T47D (cell line): ENCODE measurements at regions not wholly inside any gene's neighbourhood (a gene's known extent, or its start where the extent isn't known, plus 50 kb on each side); places are given as distances from the start of the nearest gene placed in this dataset.
A peak's percentile ranks its signal among the peaks of the same experiment; 100 is the strongest.
"Not testable (repeated sequence)": the region's sequence is repeated elsewhere in the genome, so short reads cannot be mapped to it uniquely, and the experiment has no call there.

Experiments
- DNase-seq, 2 experiments: peaks; one replicate each; pipeline versions ENCODE4 v3.0.0 to v3.0.0-alpha.2; 2011 to 2012; ENCODE audit warnings: low read depth in 1 of 2, low spot score in 1 of 2
- JUND ChIP-seq: IDR thresholded peaks from 2 replicates; pipeline ENCODE4 v1.6.1; 2012; ENCODE audit warnings: low read depth
- in situ Hi-C: cut with HindIII; loops from 2 replicates; pipeline ENCODE4 v1.10.0; 2016; ENCODE audit warnings: low sequenced_read_pairs, low pct_unique_long_range_greater_than_20kb

DNA sequence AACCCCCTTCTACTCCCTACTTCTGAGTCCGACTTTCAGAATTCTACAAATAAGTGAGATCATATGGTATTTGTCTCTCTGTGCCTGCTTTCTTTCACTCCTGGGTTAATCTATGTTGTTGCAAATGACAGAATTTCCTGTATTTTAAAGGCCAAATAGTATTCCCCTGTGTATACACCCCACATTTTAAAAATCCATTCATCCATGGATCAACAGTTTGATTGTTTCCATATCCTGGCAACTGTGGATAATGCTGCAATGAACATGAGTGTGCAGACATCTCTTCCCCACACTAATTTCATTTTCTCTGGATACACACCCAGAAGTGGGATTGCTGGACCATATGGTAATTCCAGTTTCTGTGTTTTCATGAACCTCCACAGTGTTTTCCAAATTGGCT, 225.8 kb upstream of the TCERG1L start:
- no peak for TF ChIP-seq JUND
- DNase-seq = no peak
- in situ Hi-C loops = no loop called here

DNA sequence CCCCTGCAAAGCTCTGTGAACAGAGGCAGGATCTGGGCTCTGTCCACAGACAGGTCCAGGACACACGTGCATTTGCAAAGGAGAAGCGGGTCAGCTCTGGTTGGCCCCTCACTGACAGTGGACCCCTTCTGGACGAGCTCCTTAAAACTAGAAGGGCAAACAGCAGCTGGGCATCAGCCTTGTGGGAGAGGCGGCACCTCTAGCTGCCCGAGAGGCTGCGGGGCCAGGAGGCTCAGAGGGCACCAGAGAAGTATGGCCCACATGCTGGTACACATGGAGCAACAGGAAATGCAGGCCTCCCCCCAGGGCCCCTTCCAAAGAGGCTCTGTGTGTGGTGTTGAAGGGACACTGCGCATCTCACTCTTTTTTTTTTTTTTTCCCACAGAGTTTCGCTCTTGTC, 233.0 kb upstream of the TCERG1L start:
- DNase-seq = no peak
- no peak for TF ChIP-seq JUND
- in situ Hi-C loops = no loop called here

DNA sequence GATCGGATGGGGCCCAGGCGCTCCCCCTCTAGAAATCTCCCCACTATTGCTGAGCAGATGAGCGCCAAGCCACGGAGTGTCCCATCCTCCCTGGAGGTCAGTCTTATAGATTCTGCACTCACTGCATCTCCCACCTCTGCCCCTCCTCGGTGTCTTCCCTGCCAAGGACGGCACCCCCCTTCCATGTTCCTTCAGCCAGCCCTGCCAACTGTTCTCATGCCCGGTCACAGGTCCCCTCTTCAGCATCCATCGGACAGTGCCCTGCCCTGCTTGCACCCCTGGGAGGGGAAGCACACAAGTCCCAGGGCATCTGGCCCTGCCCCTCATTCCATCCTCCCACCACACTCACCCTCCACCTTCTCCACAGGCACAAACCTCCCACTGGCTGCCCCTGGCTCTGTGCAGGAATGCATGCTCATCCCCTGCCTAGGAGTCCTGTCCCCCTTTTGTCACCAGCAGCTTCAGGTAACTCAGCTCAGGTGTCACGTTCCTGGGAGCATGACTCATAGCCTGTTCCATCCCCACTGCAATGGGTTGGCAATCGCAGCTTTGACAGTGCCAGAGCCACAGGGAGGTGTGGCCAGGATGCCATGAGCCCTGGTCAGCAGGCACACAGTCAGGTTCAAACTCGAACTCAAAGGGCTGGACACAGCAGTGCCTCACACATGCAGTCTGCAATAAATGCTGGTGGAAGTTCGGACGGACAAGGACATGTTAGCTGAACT, 234.7 kb upstream of the TCERG1L start:
- in situ Hi-C loops = no loop called here

DNA sequence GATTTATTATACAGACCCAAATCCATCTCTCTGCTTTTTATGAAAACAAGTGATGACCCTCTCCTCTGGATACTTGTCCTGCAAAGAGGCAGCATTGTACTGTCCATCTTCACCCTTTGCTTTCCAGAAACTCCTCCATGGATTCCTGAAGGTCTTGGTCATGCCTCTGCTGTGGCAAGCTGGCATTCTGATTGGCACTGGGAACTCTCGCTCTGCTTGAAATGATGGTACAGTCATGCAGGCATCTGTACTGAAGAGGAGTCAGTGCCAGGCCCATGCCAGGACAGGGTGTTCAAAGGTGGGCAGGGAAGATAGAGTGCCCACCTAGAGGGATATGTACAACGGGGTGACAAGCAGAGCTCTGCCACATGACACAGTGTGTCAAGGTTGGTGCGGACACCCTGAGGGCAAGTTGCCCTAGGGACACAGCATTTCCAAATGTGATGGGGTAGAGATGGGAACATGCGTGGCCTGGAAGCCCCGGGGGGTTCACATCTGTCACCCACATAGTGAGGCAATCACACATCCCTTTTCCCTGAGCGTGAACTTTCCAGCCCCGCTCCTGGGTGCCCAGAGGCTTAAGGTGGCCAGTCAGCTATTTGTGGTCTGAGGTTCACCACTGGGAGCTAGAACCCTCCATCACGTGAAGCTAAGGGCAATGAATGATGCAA, 235.7 kb upstream of the TCERG1L start:
- in situ Hi-C loops = no loop called here
- TF ChIP-seq JUND = no peak
- DNase-seq = no peak

More for the DNA sequence above, 234.7 kb upstream of the TCERG1L start:
- TF ChIP-seq JUND = no peak
- peak in 1 of 2 experiments; percentile 53 for DNase-seq

DNA sequence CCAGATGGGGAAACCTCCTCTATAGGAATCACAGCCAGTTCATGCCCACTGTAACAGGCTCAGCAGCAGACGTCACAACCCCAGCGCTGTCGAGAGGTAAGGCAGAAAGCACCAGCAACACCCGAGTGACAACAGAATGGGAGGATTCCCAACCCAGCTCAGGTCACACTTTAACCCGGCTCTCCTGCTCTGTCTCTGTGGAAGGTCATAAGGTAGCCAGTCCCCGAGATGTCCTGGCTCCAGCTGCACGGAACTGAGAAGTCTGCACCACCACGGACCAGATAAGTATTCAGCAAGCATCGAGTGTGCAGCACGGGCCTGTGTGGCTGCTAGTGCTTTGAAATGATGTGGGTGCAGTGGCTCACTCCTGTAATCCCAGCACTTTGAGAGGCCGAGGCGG, 236.7 kb upstream of the TCERG1L start:
- TF ChIP-seq JUND = no peak
- in situ Hi-C loops = no loop called here
- DNase-seq = no peak

DNA sequence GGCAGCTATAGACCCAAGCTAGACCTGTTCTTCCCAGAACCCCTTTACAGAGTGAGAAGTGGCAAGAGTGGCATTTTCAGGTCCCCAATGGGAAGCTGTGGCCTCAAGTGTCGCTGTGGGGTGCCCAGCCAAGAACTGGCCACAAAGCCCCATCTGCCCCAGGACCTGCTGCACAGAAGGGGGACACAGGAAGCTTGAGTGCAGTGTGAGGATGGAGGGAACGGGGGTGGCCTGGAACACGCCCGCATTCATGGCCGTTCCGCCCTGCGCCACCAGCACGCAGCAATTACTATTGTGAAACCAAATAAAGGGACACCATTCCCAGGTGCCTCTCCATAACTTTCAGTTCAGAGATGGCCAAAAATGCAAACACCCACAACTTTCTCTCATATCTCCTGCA, 237.6 kb upstream of the TCERG1L start:
- no peak for TF ChIP-seq JUND
- in situ Hi-C loops = no loop called here

DNA sequence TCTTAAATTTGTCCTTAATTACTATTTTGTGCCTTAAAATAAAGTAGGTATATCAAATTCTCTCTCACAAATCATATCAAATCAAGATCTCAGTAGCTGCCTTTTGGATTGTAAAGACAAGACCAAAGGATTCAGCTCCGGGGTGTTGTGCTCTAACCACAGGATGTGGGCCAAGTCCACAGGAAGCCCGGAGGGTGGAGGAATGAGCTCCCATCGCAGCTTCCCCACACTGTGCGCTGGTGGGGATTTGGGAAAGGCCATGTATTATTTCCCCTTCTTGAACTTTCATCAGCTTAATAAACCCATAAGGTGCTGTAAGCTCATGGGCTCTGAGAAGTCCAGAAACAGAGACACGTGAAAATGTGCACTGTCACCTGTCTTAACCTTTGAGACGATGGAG, 241.6 kb upstream of the TCERG1L start:
- TF ChIP-seq JUND = no peak
- in situ Hi-C loops = no loop called here

More for the DNA sequence above, 237.6 kb upstream of the TCERG1L start:
- DNase-seq = no peak

DNA sequence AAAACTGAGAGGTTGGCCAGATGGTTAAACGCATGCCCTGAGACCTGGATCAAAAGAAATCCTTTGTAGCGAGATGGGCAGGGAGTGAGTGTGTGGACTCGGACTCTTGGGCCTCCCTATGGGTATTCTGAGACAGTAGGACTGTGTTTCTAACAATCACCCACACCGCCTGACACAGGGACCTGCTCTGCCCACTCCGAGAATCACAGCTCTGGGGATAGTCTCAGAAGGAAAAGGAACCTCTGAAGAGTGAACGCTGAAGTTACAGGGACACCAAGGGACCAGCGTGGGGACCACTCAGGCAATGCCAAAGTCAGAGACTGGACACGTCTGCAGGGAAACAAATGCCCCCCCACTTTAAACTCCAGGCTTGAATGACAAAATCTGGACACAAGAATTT, 242.1 kb upstream of the TCERG1L start:
- no peak for DNase-seq
- in situ Hi-C loops = no loop called here
- TF ChIP-seq JUND = no peak

More for the DNA sequence above, 241.6 kb upstream of the TCERG1L start:
- no peak for DNase-seq

DNA sequence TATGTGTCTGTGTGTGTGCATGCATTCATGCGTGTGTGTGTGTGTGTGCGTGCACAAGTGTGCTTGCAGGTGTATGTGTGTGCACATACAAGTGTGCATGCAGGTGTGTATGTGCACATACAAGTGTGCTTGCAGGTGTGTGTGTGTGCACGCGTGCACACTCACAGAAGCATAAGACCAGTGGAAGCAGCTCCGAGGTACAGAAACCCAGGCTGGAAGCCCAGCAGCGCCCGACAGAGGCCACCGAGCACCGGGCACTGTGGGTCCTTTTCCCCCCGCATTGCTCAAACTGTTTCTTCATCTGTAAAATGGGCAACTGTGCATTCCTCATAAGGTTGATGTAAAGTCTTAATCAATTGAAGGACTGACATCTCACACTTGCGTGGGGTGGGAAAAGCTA, 243.3 kb upstream of the TCERG1L start:
- no peak for DNase-seq
- no peak for TF ChIP-seq JUND
- in situ Hi-C loops = no loop called here

DNA sequence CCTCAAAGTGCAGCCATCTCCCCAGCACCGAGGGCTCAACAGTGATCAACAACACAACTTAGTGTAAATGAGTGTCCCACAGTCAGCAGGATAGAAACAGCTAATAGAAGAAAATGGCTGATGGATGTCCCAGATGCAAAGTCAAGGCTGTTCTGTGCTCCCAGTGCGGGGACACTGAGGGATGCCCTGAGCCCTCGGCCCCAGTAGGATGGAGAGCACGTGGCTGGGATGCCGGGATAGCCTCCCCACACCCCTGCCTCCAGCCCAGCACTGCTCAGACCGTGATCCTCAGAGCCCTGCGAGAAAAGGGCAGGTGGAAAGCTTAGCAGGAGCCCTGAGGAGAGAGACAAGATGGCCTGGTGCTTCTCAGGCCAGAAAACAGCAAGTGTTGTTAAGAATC, 243.9 kb upstream of the TCERG1L start:
- in situ Hi-C loops = no loop called here
- no peak for TF ChIP-seq JUND
- DNase-seq = no peak

DNA sequence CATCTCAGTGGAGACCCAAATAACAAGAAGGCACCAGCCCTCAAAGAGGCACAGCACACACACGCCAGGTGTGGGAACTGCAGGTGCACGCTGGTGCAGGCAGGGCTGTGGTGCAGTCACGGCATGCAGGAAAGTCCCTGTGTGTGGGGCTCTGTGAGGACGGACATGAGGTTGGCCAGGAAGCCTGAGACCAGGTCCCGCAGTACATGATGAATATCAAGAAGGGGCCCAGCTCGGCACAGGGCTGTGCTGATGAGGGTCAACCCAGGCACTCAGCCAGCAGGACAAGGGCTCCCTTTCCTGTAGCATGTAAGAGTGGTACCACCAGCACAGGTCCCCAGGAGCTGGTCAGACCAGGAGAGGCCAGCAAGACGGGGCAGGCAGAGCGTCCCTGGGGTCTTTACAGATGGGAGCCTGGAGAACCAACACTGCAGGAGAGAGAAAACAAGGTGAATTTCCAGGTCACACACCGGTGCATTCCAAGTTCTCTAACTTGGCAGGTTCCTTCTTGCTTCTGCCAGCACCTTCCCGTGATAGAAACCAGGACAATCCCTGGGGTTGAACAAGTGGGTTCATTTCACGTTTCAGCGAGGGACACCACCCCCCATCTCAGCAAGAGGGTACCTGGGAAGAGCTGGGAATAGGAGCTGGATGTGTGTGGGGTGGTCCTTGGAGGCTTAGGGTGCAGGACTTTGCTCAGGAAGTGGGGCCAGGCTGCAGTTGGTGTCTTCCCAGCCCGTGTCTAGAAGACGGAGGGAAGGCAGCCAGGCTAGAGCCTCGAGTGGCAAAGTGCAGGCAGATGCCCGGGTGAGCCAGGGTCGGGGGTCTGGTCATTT, 244.8 kb upstream of the TCERG1L start:
- TF ChIP-seq JUND = no peak
- in situ Hi-C loops = no loop called here
- no peak for DNase-seq

DNA sequence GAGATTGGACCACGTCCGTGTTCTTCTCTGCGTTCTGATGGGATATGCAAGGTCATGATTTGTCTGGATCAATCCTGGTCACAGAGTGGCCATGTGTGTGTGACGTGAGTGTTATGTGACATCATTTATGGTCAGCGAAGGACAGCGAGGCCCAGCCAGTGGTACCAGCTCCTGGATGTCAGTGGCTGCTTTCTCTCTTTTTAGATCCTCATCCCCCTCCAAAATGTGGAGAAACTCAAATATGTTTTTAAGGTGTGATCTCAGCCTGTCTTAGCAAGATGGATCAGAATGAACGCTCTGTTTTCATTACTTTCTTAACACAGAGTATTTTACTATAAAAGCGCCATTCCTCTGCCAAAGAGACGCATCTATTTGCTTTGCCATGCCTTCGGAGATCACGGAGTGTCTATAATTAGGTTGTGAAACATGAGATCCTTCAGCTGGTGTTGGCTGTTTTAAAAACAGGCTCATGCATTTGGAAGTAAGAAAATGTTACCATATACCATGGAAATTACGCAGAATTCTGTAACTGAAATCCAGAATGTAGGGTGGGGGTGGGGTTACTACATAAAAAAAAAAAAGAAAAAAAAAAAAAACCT, 245.5 kb upstream of the TCERG1L start:
- no peak for DNase-seq
- TF ChIP-seq JUND = no peak
- in situ Hi-C loops = no loop called here

DNA sequence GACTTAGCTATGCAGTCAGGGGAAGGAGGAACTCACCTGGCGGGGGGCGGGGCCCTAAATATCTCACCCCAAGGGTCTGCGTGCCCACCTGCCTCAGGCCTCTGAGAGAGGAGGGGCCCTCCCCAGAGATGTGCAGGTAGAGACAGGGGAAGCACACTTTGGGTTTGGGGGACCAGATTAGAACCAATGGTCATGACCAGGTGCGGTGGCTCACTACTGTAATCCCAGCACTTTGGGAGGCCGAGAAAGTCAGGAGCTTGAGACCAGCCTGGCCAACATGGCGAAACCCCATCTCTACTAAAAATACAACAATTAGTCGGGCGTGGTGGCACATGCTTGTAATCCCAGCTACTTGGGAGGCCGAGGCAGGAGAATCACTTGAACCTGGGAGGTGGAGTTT, 246.4 kb upstream of the TCERG1L start:
- DNase-seq, in situ Hi-C loops: not testable (repeated sequence)
